IMR-90 (cell line): ENCODE measurements at regions not wholly inside any gene's neighbourhood (a gene's known extent, or its start where the extent isn't known, plus 50 kb on each side); places are given as distances from the start of the nearest gene placed in this dataset.

Experiments
- ATAC-seq: fragments of 200-7000 bp; cut with Tn5 transposase; 2 replicates; pipeline ENCODE4 v1.9.1; 2020; ENCODE audit warnings: low read depth, mild to moderate bottlenecking, moderate library complexity
- BruUV-seq: library from RNA; stranded (reverse); fragments of 400-500 nt; replicated peaks from 2 replicates; lab custom pipeline; 2021; lab: Mats Ljungman, UMichigan
- CTCF ChIA-PET: fragments of 300-600 bp; formaldehyde crosslinking; extraction: SDS; loops from one replicate; lab custom pipeline; 2021; ENCODE audit warnings: antibody characterized with exemption; lab: Yijun Ruan, JAX
- POLR2A ChIA-PET: fragments of 300-600 bp; sonication (Branson Sonifier 250); formaldehyde crosslinking; loops from one replicate; lab custom pipeline; 2022; ENCODE audit warnings: antibody characterized with exemption; ENCODE audit not compliant: unreplicated experiment; lab: Charles Lee
- DNase-seq: peaks from one replicate; pipeline ENCODE4 v3.0.0; 2013
- H2AFZ ChIP-seq: replicated peaks from 2 replicates; pipeline ENCODE3; 2013; ENCODE audit warnings: low read length, mild to moderate bottlenecking; ENCODE audit not compliant: poor library complexity
- H2AK5ac ChIP-seq: 2 replicates; pipeline ENCODE4 v1.6.1; 2013; ENCODE audit warnings: low read depth, low read length, inconsistent platforms
- H2AK9ac ChIP-seq: replicated peaks from 2 replicates; pipeline ENCODE3; 2013; ENCODE audit warnings: mild to moderate bottlenecking, low read depth, low read length, moderate library complexity; ENCODE audit not compliant: poor library complexity
- H2BK120ac ChIP-seq: 2 replicates; pipeline ENCODE4 v1.6.1; 2013; ENCODE audit warnings: low read depth, low read length, inconsistent platforms
- H2BK15ac ChIP-seq: 3 replicates; pipeline ENCODE4 v1.6.1; 2013; ENCODE audit warnings: low read depth, low read length, inconsistent platforms
- H2BK20ac ChIP-seq: 2 replicates; pipeline ENCODE4 v1.6.1; 2013; ENCODE audit warnings: low read depth, mild to moderate bottlenecking, inconsistent platforms, low read length, moderate library complexity
- H2BK5ac ChIP-seq: 2 replicates; pipeline ENCODE4 v1.6.1; 2013; ENCODE audit warnings: mild to moderate bottlenecking, low read depth, low read length, inconsistent platforms; ENCODE audit not compliant: poor library complexity, severe bottlenecking
- H3K14ac ChIP-seq: replicated peaks from 2 replicates; pipeline ENCODE4 v1.6.1; 2013; ENCODE audit warnings: low read depth, low read length, inconsistent platforms
- H3K18ac ChIP-seq: 2 replicates; pipeline ENCODE4 v1.6.1; 2013; ENCODE audit warnings: low read depth, low read length, control low read depth
- H3K23ac ChIP-seq: 2 replicates; pipeline ENCODE4 v1.6.1; 2013; ENCODE audit warnings: low read depth, low read length, inconsistent platforms
- H3K27ac ChIP-seq: 2 replicates; pipeline ENCODE4 v1.5.1; 2013; ENCODE audit warnings: mild to moderate bottlenecking, control low read depth, low read length; ENCODE audit not compliant: insufficient read depth
- H3K27me3 ChIP-seq: 2 replicates; pipeline ENCODE4 v1.6.1; 2013; ENCODE audit warnings: low read length; ENCODE audit not compliant: control insufficient read depth, insufficient read depth
- H3K36me3 ChIP-seq: 2 replicates; pipeline ENCODE4 v1.6.1; 2013; ENCODE audit warnings: low read length, mixed read lengths; ENCODE audit not compliant: control insufficient read depth, insufficient read depth
- H3K4ac ChIP-seq: 2 replicates; pipeline ENCODE4 v1.6.1; 2013; ENCODE audit warnings: low read depth, low read length, inconsistent platforms
- H3K4me1 ChIP-seq: 2 replicates; pipeline ENCODE4 v1.6.1; 2013; ENCODE audit warnings: low read length, mixed read lengths; ENCODE audit not compliant: control insufficient read depth, insufficient read depth
- H3K4me2 ChIP-seq: 2 replicates; pipeline ENCODE4 v1.6.1; 2013; ENCODE audit warnings: low read depth, mild to moderate bottlenecking, control low read depth, low read length, moderate library complexity
- H3K4me3 ChIP-seq: 2 replicates; pipeline ENCODE4 v1.5.1; 2013; ENCODE audit warnings: low read depth, mild to moderate bottlenecking, control low read depth, low read length, moderate library complexity; ENCODE audit not compliant: insufficient read depth
- H3K56ac ChIP-seq: 2 replicates; pipeline ENCODE4 v1.6.1; 2013; ENCODE audit warnings: low read length, inconsistent platforms; ENCODE audit not compliant: insufficient read depth; ENCODE audit errors: extremely low read depth
- H3K79me1 ChIP-seq, 2 experiments: 2 replicates each; pipeline ENCODE4 v1.6.1; 2013; ENCODE audit warnings: low read length in 2 of 2, inconsistent platforms in 1 of 2, low read depth in 1 of 2
- H3K9ac ChIP-seq: 2 replicates; pipeline ENCODE4 v1.6.1; 2013; ENCODE audit warnings: low read depth, low read length, control low read depth
- H3K9me1 ChIP-seq: 2 replicates; pipeline ENCODE4 v1.6.1; 2013; ENCODE audit warnings: low read length, inconsistent platforms; ENCODE audit not compliant: insufficient read depth
- H3K9me3 ChIP-seq: 2 replicates; pipeline ENCODE4 v1.6.1; 2013; ENCODE audit warnings: low read length; ENCODE audit not compliant: control insufficient read depth, insufficient read depth
- H4K20me1 ChIP-seq: 2 replicates; pipeline ENCODE4 v1.6.1; 2013; ENCODE audit warnings: low read length, inconsistent platforms; ENCODE audit not compliant: insufficient read depth
- H4K5ac ChIP-seq: 2 replicates; pipeline ENCODE4 v1.6.1; 2013; ENCODE audit warnings: mild to moderate bottlenecking, low read depth, low read length, control low read depth
- H4K8ac ChIP-seq, 2 experiments: 2 replicates each; pipeline ENCODE4 v1.6.1; 2013; ENCODE audit warnings: low read depth in 2 of 2, low read length in 2 of 2, control low read depth in 1 of 2, inconsistent platforms in 1 of 2
- H4K91ac ChIP-seq: 2 replicates; pipeline ENCODE4 v1.6.1; 2013; ENCODE audit warnings: low read depth, low read length, inconsistent platforms; ENCODE audit not compliant: insufficient read depth
- BHLHE40 ChIP-seq: fragments of 150-350 bp; IDR thresholded peaks from 2 replicates; pipeline ENCODE4 v1.6.1; 2016; ENCODE audit warnings: mild to moderate bottlenecking, low read depth, low read length
- CEBPB ChIP-seq: IDR thresholded peaks from 2 replicates; pipeline ENCODE4 v1.6.1; 2012; ENCODE audit warnings: low read depth, low read length, improper control_type of control experiment
- CHD1 ChIP-seq: IDR thresholded peaks from 2 replicates; pipeline ENCODE4 v1.6.1; 2012; ENCODE audit warnings: low read depth, low read length, improper control_type of control experiment
- ELK1 ChIP-seq: fragments of 150-350 bp; IDR thresholded peaks from 2 replicates; pipeline ENCODE4 v1.6.1; 2016; ENCODE audit warnings: low read depth, mild to moderate bottlenecking, low read length, moderate library complexity, borderline replicate concordance
- FOS ChIP-seq: fragments of 150-350 bp; IDR thresholded peaks from 2 replicates; pipeline ENCODE4 v1.6.1; 2016; ENCODE audit warnings: low read depth, low read length
- MAFK ChIP-seq: IDR thresholded peaks from 2 replicates; pipeline ENCODE4 v1.6.1; 2012; ENCODE audit warnings: low read depth, low read length, improper control_type of control experiment
- MAZ ChIP-seq: IDR thresholded peaks from 2 replicates; pipeline ENCODE4 v1.6.1; 2012; ENCODE audit warnings: low read depth, mild to moderate bottlenecking, low read length, improper control_type of control experiment, moderate library complexity, borderline replicate concordance
- MXI1 ChIP-seq: IDR thresholded peaks from 2 replicates; pipeline ENCODE4 v1.6.1; 2012; ENCODE audit warnings: low read depth, mild to moderate bottlenecking, low read length, moderate library complexity, borderline replicate concordance
- NFE2L2 ChIP-seq: fragments of 150-350 bp; IDR thresholded peaks from 2 replicates; pipeline ENCODE4 v1.6.1; 2016; ENCODE audit warnings: low read depth, mild to moderate bottlenecking, low read length
- POLR2A ChIP-seq: IDR thresholded peaks from 2 replicates; pipeline ENCODE4 v1.6.1; 2012; ENCODE audit warnings: mild to moderate bottlenecking, low read depth, low read length
- RAD21 ChIP-seq: IDR thresholded peaks from 2 replicates; pipeline ENCODE4 v1.6.1; 2012; ENCODE audit warnings: low read length, improper control_type of control experiment
- RCOR1 ChIP-seq: IDR thresholded peaks from 2 replicates; pipeline ENCODE4 v1.6.1; 2012; ENCODE audit warnings: mild to moderate bottlenecking, low read length, improper control_type of control experiment; ENCODE audit not compliant: insufficient replicate concordance
- RFX5 ChIP-seq: IDR thresholded peaks from 2 replicates; pipeline ENCODE4 v1.8.0; 2012; ENCODE audit warnings: low read depth, mild to moderate bottlenecking, low read length, moderate library complexity
- SMC3 ChIP-seq: fragments of 150-350 bp; IDR thresholded peaks from 2 replicates; pipeline ENCODE4 v1.6.1; 2016; ENCODE audit warnings: low read depth, mild to moderate bottlenecking, antibody characterized with exemption, low read length, moderate library complexity
- WGBS, 2 experiments: methylation state at CpG; one replicate each; pipeline versions ENCODE4 v1.1.5 to v1.1.7; 2013; ENCODE audit warnings: missing lambda C conversion rate in 2 of 2; ENCODE audit not compliant: insufficient read length in 1 of 2; ENCODE audit errors: extremely low coverage in 2 of 2; 5-methylcytosine and 5-hydroxymethylcytosine counted together
- dilution Hi-C: fragments of 300-500 bp; cut with HindIII; formaldehyde crosslinking; loops from one replicate; pipeline ENCODE4 v1.14.3; 2018; ENCODE audit warnings: low sequenced_read_pairs; ENCODE audit not compliant: unreplicated experiment
- in situ Hi-C: fragments of 300-500 bp; cut with MboI; formaldehyde crosslinking; loops from 3 replicates; pipeline ENCODE4 v1.14.3; 2019; ENCODE audit warnings: low sequenced_read_pairs, inconsistent platforms, mixed read lengths
- intact Hi-C: fragments of 100-400 bp; cut with micrococcal nuclease; formaldehyde crosslinking; loops from 2 replicates; pipeline ENCODE4 v1.10.0; 2022
- TF ChIP-seq, protein P1 (sequence below): fragments of 150-350 bp; IDR thresholded peaks from 2 replicates; pipeline ENCODE4 v1.6.1; 2017; ENCODE audit warnings: mild to moderate bottlenecking, antibody characterized with exemption, low read length, low read depth
- TF ChIP-seq, protein P2 (sequence below): conservative IDR thresholded peaks from 2 replicates; pipeline ENCODE4 v1.5.1; 2012; ENCODE audit warnings: mild to moderate bottlenecking, low read depth, low read length, improper control_type of control experiment

DNA sequence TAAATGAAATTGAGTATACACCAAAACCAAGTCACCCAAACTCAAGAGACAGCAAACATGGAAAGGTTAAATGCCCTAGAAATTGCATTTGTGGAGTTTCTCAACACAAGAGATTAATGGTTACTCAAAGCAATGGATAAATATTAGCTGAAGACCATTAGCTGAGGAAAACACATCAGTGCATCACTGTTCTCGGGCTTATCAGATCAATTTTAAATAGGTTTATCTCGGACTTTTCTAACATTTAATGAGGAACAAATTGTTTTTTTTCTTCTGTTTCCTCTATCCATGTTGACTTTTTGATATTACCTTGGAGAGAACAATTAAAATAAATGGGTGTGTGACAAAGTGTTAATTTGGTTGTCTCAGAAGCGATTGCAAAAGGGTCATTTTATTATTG lies 105.4 kb upstream of the PIK3C3 start:
- intact Hi-C loops (no loop called here), dilution Hi-C loops (no loop called here), in situ Hi-C loops (no loop called here)
- Histone ChIP-seq H4K91ac (no peak overlapping the region), H2BK120ac (no peak overlapping the region), H4K5ac (no peak overlapping the region), H2BK20ac (no peak overlapping the region), H2AK9ac (no peak overlapping the region), H4K20me1 (no peaks in the 10 kb centered on the region), H3K9me1 (no peaks in the 10 kb centered on the region), H3K4me2 (no peak overlapping the region), H3K4ac (no peak overlapping the region), H3K14ac (no peak overlapping the region), H3K4me1 (no peaks in the 10 kb centered on the region), H2AK5ac (no peak overlapping the region), H3K36me3 (no peaks in the 10 kb centered on the region), H3K9ac (no peak overlapping the region), H2BK5ac (no peak overlapping the region), H3K27me3 (peaks cover 4% of the 10 kb centered on the region; the same call in 1 of the 2 replicates), H3K56ac (no peak overlapping the region), H3K4me3 (no peak overlapping the region), H3K9me3 (no peaks in the 10 kb centered on the region), H2AFZ (no peak overlapping the region), H2BK15ac (no peak overlapping the region), H4K8ac (no peak overlapping the region), H3K18ac (no peak overlapping the region), H3K79me1 (no peaks in the 10 kb centered on the region), H3K27ac (no peak overlapping the region), H3K23ac (no peak overlapping the region)
- ATAC-seq (no peak), DNase-seq (no peak)
- POLR2A ChIA-PET, result no interaction called here
- CTCF ChIA-PET, result no interaction called here
- WGBS, 2 experiments, result no CpG with 5 or more reads among the region's 3 CpGs
- TF ChIP-seq MXI1 (no peak), SMC3 (no peak), RCOR1 (no peak), CEBPB (no peak), ELK1 (no peak), POLR2A (no peak), RAD21 (no peak), NFE2L2 (no peak), BHLHE40 (no peak), MAFK (no peak), CHD1 (no peak), RFX5 (no peak), MAZ (no peak), FOS (no peak)
- TF ChIP-seq, protein P1, sequence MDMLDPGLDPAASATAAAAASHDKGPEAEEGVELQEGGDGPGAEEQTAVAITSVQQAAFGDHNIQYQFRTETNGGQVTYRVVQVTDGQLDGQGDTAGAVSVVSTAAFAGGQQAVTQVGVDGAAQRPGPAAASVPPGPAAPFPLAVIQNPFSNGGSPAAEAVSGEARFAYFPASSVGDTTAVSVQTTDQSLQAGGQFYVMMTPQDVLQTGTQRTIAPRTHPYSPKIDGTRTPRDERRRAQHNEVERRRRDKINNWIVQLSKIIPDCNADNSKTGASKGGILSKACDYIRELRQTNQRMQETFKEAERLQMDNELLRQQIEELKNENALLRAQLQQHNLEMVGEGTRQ, result no peak
- TF ChIP-seq, protein P2, sequence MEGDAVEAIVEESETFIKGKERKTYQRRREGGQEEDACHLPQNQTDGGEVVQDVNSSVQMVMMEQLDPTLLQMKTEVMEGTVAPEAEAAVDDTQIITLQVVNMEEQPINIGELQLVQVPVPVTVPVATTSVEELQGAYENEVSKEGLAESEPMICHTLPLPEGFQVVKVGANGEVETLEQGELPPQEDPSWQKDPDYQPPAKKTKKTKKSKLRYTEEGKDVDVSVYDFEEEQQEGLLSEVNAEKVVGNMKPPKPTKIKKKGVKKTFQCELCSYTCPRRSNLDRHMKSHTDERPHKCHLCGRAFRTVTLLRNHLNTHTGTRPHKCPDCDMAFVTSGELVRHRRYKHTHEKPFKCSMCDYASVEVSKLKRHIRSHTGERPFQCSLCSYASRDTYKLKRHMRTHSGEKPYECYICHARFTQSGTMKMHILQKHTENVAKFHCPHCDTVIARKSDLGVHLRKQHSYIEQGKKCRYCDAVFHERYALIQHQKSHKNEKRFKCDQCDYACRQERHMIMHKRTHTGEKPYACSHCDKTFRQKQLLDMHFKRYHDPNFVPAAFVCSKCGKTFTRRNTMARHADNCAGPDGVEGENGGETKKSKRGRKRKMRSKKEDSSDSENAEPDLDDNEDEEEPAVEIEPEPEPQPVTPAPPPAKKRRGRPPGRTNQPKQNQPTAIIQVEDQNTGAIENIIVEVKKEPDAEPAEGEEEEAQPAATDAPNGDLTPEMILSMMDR, result no peak
- BruUV-seq, result no TSS peak
